Lung (tissue), 11 donors: ENCODE measurements at regions not wholly inside any gene's neighbourhood (a gene's known extent, or its start where the extent isn't known, plus 50 kb on each side); places are given as distances from the start of the nearest gene placed in this dataset.

Source experiments
- ATAC-seq: fragments of 200-7000 bp; cut with Tn5 transposase; one replicate; pipeline ENCODE4 v1.9.1; 2020; ENCODE audit warnings: moderate number of reproducible peaks; ENCODE audit not compliant: insufficient read depth, low FRiP score
- DNase-seq, 3 donors: peaks; one replicate each; pipeline ENCODE4 v3.0.0-alpha.2; 2013 to 2017
- H3K27ac ChIP-seq, 2 donors: one replicate each; pipeline ENCODE4 v1.5.1; 2013; ENCODE audit warnings: mild to moderate bottlenecking in 2 of 2, moderate library complexity in 2 of 2, control low read depth in 1 of 2, inconsistent platforms in 1 of 2, low read depth in 1 of 2, low read length in 1 of 2
- H3K27me3 ChIP-seq, 3 donors: one replicate each; pipeline ENCODE4 v1.5.1; 2013; ENCODE audit warnings: low read length in 2 of 3; ENCODE audit not compliant: control insufficient read depth in 3 of 3, insufficient read depth in 3 of 3
- H3K36me3 ChIP-seq, 4 donors: one replicate each; pipeline ENCODE4 v1.5.1; 2013; ENCODE audit warnings: low read length in 4 of 4, mild to moderate bottlenecking in 1 of 4, moderate library complexity in 1 of 4; ENCODE audit not compliant: control insufficient read depth in 4 of 4, insufficient read depth in 4 of 4
- H3K4me1 ChIP-seq, 5 donors: one replicate each; pipeline ENCODE4 v1.5.1; 2013; ENCODE audit warnings: low read length in 5 of 5, mild to moderate bottlenecking in 2 of 5, moderate library complexity in 1 of 5; ENCODE audit not compliant: control insufficient read depth in 5 of 5, insufficient read depth in 5 of 5
- H3K4me3 ChIP-seq: one replicate; pipeline ENCODE4 v1.5.1; 2013; ENCODE audit warnings: mild to moderate bottlenecking, control low read depth, moderate library complexity
- H3K9ac ChIP-seq, 2 donors: one replicate each; pipeline ENCODE4 v1.5.1; 2013; ENCODE audit warnings: low read length in 2 of 2, control low read depth in 1 of 2; ENCODE audit not compliant: insufficient read depth in 1 of 2
- H3K9me3 ChIP-seq, 4 donors: one replicate each; pipeline ENCODE4 v1.5.1; 2013; ENCODE audit warnings: low read length in 3 of 4, mild to moderate bottlenecking in 1 of 4, moderate library complexity in 1 of 4; ENCODE audit not compliant: control insufficient read depth in 4 of 4, insufficient read depth in 3 of 4
- WGBS, 2 donors: extraction: QIAGEN DNeasy Blood & Tissue Kit; methylation state at CpG; one replicate each; pipeline ENCODE4 v1.1.7; 2013; 5-methylcytosine and 5-hydroxymethylcytosine counted together
- TF ChIP-seq, protein P1 (sequence below): IDR thresholded peaks from 2 replicates; pipeline ENCODE4 v1.5.1; 2012; ENCODE audit warnings: mild to moderate bottlenecking; ENCODE audit errors: control extremely low read depth, extremely low read depth
- donor health status: control.
- donor health status: control.
- donor health status: Bipolar disorder and iron deficiency.
- donor health status: healthy.
- donor health status: DM: yes; HTN: yes; CAD: no.

DNA sequence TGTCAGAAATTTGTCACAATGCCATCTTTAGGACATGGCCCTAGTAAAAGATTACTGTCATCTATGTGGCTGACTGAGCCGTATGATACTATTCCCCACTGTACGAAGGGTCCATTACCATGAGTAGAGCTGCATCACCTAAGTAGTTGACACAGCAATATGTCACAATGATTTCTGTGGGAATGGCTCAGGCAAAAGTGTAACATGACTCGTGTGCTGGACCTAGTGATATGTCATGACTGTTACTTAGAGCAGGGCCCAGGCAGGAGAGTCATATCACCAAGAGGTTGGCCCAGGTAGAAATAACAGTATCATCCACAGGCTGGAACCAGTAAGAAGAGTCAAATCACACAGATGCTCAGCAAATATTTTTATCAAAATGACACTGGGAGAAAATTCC is 1051.8 kb upstream of the AMELY start:
- H3K36me3 ChIP-seq = no peaks in the 10 kb centered on the region
- H3K9ac ChIP-seq = no peak overlapping the region
- no peaks in the 10 kb centered on the region for H3K27me3 ChIP-seq
- no peaks in the 10 kb centered on the region for H3K9me3 ChIP-seq
- ATAC-seq = no peak
- WGBS, 2 donors = 87% methylated on average over 3 of the region's 3 CpGs; no CpG with 5 or more reads in 1 of the 2 donors
- DNase-seq = no peak
- no peak overlapping the region for H3K4me3 ChIP-seq
- no peaks in the 10 kb centered on the region for H3K4me1 ChIP-seq
- TF ChIP-seq, protein P1, sequence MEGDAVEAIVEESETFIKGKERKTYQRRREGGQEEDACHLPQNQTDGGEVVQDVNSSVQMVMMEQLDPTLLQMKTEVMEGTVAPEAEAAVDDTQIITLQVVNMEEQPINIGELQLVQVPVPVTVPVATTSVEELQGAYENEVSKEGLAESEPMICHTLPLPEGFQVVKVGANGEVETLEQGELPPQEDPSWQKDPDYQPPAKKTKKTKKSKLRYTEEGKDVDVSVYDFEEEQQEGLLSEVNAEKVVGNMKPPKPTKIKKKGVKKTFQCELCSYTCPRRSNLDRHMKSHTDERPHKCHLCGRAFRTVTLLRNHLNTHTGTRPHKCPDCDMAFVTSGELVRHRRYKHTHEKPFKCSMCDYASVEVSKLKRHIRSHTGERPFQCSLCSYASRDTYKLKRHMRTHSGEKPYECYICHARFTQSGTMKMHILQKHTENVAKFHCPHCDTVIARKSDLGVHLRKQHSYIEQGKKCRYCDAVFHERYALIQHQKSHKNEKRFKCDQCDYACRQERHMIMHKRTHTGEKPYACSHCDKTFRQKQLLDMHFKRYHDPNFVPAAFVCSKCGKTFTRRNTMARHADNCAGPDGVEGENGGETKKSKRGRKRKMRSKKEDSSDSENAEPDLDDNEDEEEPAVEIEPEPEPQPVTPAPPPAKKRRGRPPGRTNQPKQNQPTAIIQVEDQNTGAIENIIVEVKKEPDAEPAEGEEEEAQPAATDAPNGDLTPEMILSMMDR = no peak
- no peak overlapping the region for H3K27ac ChIP-seq

DNA sequence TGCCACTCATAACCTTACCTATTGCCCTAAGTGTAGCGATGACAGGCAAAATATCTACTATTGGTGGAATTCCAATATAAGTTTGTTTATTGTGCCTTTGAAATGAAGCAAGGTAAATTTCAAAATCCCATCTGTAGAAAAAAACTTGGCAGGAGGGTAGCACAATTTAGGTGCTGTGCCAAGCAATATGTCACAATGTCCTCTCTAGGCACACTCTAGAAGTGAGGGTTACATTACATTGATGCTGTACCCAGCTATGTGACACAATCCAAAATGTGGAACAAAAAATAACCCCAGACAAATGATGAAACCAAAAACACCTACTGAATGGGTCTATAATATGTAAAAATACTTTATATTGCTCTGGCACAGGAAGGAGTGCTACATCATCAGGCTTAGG is 1050.8 kb upstream of the AMELY start:
- no peaks in the 10 kb centered on the region for H3K27me3 ChIP-seq

DNA sequence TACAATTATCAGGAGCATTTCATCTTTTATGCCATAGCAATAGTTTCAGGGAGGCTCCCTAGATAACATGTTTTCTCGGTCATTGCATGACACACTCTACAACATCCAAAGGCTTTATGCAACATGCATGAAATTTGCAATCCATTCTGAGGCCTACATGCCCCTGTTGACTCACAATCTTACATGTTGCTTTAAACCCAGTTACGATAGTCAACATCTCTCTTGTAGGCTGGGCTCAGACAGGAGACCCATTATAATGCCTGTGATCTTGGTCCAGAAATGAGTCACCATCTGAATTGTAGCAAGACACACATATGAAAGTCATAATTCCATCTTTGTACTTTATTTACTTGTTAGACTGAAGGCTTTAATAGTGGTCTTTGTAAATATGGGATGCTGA is 1050.3 kb upstream of the AMELY start:
- TF ChIP-seq, protein P1 = no peak
- Histone ChIP-seq H3K27me3 (no peaks in the 10 kb centered on the region), H3K9ac (no peak overlapping the region), H3K36me3 (no peaks in the 10 kb centered on the region), H3K27ac (no peak overlapping the region), H3K9me3 (no peaks in the 10 kb centered on the region), H3K4me1 (no peaks in the 10 kb centered on the region), H3K4me3 (no peak overlapping the region)
- ATAC-seq (no peak), DNase-seq (no peak)
- 79% methylated on average over 2 of the region's 2 CpGs; no CpG with 5 or more reads in 1 of the 2 donors for WGBS, 2 donors

More for the DNA sequence above, 1050.8 kb upstream of the AMELY start:
- Histone ChIP-seq H3K4me3 (no peak overlapping the region), H3K4me1 (no peaks in the 10 kb centered on the region), H3K9ac (no peak overlapping the region), H3K27ac (no peak overlapping the region), H3K36me3 (no peaks in the 10 kb centered on the region), H3K9me3 (no peaks in the 10 kb centered on the region)
- no peak for DNase-seq
- TF ChIP-seq, protein P1 = no peak
- ATAC-seq = no peak
- WGBS, 2 donors = 80% methylated on average over 1 of the region's 1 CpG; no CpG with 5 or more reads in 1 of the 2 donors

DNA sequence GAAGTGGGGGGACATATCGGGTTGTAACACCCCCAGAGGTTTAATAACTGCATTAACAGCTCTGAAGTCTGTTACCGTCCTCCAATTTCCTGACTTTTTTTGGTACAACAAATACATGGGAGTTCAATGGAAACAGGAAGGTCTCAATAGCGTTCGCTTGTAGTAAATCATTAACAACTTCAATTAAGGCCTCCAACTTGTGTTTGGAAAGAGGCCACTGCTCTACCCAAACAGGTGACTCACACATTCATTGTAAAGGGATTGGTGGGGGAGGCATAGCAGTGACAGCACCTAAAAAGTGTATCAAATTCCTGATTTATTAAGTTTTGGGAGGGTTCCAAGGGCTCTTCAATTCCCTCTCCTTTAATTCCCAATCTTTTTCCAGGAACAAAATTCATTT is 1046.2 kb upstream of the AMELY start:
- no peak for DNase-seq
- no peak overlapping the region for H3K27ac ChIP-seq
- TF ChIP-seq, protein P1 = no peak
- H3K4me1 ChIP-seq = no peaks in the 10 kb centered on the region
- 73% methylated on average over 4 of the region's 4 CpGs; no CpG with 5 or more reads in 1 of the 2 donors for WGBS, 2 donors
- H3K36me3 ChIP-seq = no peaks in the 10 kb centered on the region
- ATAC-seq = no peak
- H3K9me3 ChIP-seq = no peaks in the 10 kb centered on the region
- no peak overlapping the region for H3K4me3 ChIP-seq
- no peaks in the 10 kb centered on the region for H3K27me3 ChIP-seq
- no peak overlapping the region for H3K9ac ChIP-seq
